Kidney glomerular epithelial cell (primary cell): ENCODE measurements at regions not wholly inside any gene's neighbourhood (a gene's known extent, or its start where the extent isn't known, plus 50 kb on each side); places are given as distances from the start of the nearest gene placed in this dataset.
A peak's percentile ranks its signal among the peaks of the same experiment; 100 is the strongest.

Experiments used
- DNase-seq: peaks from one replicate; lab custom pipeline; 2025; lab: John Stamatoyannopoulos, UW

- no peak for DNase-seq
These were observed 986.8 kb downstream of the NLGN4Y start for GRCh38 chrY:15510984-15511650.

DNA sequence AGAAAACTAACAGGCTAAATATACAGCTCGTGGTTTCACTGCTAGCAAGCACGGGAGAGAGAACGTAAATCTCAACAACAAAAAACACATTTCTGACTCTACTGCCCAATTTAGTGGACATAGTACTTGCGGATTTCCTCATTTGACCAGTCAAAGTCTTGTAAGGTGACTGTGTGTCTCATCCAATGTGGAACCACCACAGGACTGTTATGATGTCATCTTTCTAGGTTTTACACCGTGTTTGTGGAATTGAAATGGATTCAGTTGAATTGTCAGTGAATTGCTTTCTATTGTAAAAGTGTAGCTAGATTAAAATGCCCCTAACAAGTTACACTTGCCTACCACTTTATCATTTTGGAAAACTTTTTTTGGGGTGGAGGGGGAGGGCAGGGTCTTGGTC lies 1010.8 kb downstream of the NLGN4Y start:
- DNase-seq: no peak

DNA sequence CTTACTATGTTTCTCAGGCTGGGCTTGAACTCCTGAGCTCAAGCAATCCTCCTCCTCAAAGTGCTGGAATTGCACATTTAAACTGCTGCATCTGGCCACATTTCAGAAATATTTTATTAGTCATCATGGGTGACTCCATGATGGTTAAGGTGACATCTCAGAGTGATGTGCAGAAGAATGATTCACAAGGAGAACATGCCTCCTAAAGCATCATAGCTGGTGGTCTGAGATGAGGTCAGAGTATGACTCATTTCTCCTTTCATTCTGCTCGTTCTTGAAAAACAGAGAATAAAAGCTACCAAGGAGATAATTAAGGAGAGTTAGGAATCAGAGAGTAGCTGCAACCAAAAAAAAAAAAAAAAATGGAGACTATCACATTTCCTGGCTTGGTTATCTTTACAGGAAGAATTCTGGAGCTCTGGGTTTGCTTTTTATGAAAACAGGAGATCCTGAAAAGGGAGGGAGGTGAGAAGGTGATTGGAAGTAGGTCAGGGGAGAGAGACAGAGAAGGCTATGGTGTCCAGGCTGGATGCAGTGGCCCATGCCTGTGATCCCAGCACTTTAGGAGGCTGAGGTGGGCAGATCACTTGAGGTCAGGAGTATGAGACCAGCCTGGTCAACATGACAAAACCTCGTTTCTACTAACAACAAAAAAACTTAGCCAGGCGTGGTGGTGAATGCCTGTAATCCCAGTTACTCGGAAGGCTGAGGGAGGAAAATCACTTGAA lies 1011.6 kb downstream of the NLGN4Y start:
- DNase-seq: peak; percentile 83

GRCh38 chrY:15540516-15540915 lies 1016.2 kb downstream of the NLGN4Y start:
- DNase-seq: peak; percentile 17

- DNase-seq: no peak
These were observed 1021.9 kb downstream of the NLGN4Y start for GRCh38 chrY:15546177-15546754.

GRCh38 chrY:15552074-15552473 lies 1027.7 kb downstream of the NLGN4Y start:
- no peak for DNase-seq

- DNase-seq: no peak
These were observed 1030.7 kb downstream of the NLGN4Y start for GRCh38 chrY:15554991-15555390.

DNA sequence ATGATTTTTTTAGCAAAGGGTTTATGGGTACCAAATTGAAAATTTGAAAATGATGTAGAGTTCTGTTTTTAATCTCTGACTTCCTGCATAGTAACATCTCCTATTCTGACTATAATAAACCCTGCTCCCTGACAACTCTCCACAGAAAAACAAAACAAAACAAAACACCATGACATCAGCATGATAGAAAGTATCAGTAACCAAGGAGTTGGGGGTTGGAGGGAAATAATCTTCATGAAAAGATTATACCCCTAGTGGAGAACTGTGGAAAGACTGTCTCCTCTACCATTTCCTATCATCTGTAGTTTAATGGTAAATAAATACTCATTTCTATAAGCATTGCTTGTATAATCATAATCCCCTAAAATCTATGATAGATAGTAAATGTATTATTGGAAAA lies 1034.8 kb downstream of the NLGN4Y start:
- no peak for DNase-seq

DNA sequence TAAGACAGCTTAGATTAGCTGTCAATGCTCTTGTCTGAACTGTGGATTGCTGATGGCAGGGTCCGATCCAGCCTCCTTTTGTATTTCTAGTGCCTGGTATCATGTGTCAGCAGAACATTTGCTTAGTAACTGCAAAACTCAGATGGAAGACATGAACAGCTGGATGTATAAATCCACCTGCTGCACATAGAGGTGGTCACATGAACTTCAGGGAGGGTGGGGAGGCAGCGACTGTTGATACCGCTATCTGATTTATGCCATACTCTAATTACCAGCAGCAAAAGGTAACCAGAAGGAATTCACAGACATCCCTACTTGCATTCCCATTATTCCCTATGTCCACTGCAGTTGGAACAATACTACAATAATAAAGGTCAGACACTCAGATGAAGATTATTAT lies 1036.5 kb downstream of the NLGN4Y start:
- no peak for DNase-seq

- DNase-seq: peak; percentile 67
These were observed 1037.4 kb downstream of the NLGN4Y start for GRCh38 chrY:15561501-15562289.

- no peak for DNase-seq
These were observed 1053.6 kb downstream of the NLGN4Y start for GRCh38 chrY:15577886-15578285.

GRCh38 chrY:15578761-15579160 lies 1054.4 kb downstream of the NLGN4Y start:
- no peak for DNase-seq

GRCh38 chrY:15579245-15579644 lies 1054.9 kb downstream of the NLGN4Y start:
- DNase-seq: no peak

- DNase-seq: no peak
These were observed 1058.8 kb downstream of the NLGN4Y start for GRCh38 chrY:15583111-15583510.

DNA sequence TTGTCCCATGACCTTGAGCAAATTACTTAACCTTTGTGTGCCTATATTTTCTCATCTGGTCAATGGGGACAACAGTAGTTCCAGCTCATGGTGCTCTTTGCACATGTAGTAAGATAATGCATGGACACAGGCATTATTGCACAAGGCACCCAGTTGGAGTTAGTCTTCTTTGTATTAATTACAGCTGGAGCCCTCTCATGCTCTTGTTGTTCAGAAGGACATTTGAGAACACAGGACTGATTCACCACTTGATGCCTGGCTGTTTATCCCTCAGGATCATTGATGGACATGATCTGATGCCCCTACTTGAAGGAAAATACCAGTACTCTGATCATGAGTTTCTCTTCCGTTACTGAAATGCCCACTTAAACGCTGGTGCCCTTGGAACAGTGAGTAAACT lies 1068.6 kb downstream of the NLGN4Y start:
- DNase-seq: no peak

DNA sequence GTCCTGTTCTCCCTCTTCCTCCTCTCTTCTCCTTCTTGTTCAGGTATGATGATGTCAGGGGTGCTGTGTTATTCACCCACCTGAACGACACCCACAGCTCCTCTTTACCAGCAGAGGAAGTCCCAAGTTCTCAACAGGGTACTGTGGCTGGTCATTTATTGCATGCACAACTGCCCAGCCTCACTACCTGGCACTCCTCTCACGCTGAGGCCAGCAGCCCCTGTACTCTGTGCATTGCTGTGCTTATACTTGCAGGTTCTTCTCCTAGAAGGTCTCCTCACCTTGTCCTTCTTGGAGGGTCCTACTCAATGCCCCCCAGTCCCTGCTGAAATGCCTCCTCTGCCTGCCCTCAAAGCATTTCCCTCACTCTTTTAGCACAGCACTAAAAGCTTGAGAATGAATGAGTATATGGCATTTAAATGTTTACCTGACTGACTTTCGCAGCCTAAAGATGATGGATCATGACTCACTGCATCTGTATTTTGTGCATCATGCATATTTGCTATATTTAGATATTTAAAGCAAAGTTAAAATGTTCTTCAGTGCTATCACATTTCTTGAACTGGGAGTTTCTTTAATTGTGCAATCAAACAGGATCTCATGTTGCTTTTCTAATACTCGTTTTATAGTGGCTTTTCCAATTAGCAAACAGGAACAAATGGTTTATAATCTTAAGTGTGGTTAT lies 1069.3 kb downstream of the NLGN4Y start:
- DNase-seq: peak; percentile 11

- no peak for DNase-seq
These were observed 1069.8 kb downstream of the NLGN4Y start for GRCh38 chrY:15594179-15594578.

GRCh38 chrY:15600565-15600964 lies 1076.2 kb downstream of the NLGN4Y start:
- DNase-seq: no peak

- DNase-seq: no peak
These were observed 1100.0 kb downstream of the NLGN4Y start for GRCh38 chrY:15624370-15624769.

DNA sequence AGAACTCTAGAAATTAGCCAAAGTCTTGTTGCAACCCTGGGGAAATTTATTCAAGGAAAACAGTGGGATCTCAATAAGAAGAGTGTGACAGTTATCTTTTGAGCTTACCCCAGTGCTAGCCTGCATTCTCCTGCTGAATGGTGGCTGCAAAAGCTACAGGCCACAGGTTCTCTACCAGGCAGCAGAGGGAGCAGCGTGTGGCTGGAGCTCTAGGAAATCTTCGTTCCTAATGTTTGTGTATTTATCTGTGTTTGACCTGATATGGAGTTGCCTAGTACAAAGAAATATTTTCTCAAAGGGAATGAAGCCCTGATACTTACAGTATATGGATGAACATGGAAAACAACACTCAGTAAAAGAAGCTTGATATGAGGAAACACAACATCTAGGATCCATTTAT lies 1100.6 kb downstream of the NLGN4Y start:
- no peak for DNase-seq

DNA sequence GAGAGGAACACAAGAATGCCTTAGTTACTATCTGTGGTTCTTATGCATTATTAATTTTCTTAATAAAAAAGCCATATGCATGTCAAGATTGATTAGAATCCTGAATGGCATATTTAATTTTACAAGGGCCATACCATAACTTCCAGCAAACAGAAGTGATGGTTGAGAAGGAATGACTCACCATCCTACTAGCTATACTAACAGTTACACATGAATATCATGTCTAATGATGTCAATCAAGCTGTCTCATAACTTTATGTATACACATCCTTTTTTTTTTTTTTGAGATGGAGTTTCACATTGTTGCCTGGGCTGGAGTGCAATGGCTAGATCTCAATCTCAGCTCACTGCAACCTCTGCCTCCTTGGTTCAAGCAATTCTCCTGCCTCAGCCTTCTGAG lies 1123.9 kb downstream of the NLGN4Y start:
- no peak for DNase-seq

- DNase-seq: no peak
These were observed 1125.7 kb downstream of the NLGN4Y start for GRCh38 chrY:15650056-15650455.
